GM23248 (cell line): ENCODE measurements at regions not wholly inside any gene's neighbourhood (a gene's known extent, or its start where the extent isn't known, plus 50 kb on each side); places are given as distances from the start of the nearest gene placed in this dataset.

Experiments used
- DNase-seq: peaks from one replicate; pipeline ENCODE4 v3.0.0-alpha.2; 2015
- H2AFZ ChIP-seq: fragments of 200-600 bp; sonication (generic); 2 replicates; pipeline ENCODE4 v1.6.1; 2016; ENCODE audit warnings: antibody characterized with exemption
- H3F3A ChIP-seq: fragments of 200-600 bp; sonication (generic); 2 replicates; pipeline ENCODE4 v1.6.1; 2016; ENCODE audit warnings: mild to moderate bottlenecking, antibody characterized with exemption, mixed run types; ENCODE audit not compliant: insufficient read depth
- H3K27ac ChIP-seq: fragments of 200-600 bp; sonication (generic); 2 replicates; pipeline ENCODE4 v1.5.1; 2016; ENCODE audit warnings: mild to moderate bottlenecking
- H3K27me3 ChIP-seq: fragments of 200-600 bp; sonication (generic); replicated peaks from 2 replicates; pipeline ENCODE4 v1.6.1; 2016; ENCODE audit warnings: mild to moderate bottlenecking; ENCODE audit not compliant: insufficient read depth
- H3K36me3 ChIP-seq: fragments of 200-600 bp; sonication (generic); 2 replicates; pipeline ENCODE4 v1.6.1; 2016; ENCODE audit warnings: low read depth, mild to moderate bottlenecking
- H3K4me1 ChIP-seq: fragments of 200-600 bp; sonication (generic); 2 replicates; pipeline ENCODE4 v1.6.1; 2016; ENCODE audit warnings: mild to moderate bottlenecking; ENCODE audit not compliant: insufficient read depth
- H3K4me2 ChIP-seq: fragments of 200-600 bp; sonication (generic); one replicate; pipeline ENCODE4 v1.6.1; 2016; ENCODE audit warnings: mild to moderate bottlenecking; ENCODE audit not compliant: unreplicated experiment
- H3K4me3 ChIP-seq: fragments of 200-600 bp; sonication (generic); 2 replicates; pipeline ENCODE4 v1.5.1; 2016; ENCODE audit warnings: mild to moderate bottlenecking
- H3K79me2 ChIP-seq: fragments of 200-600 bp; sonication (generic); 2 replicates; pipeline ENCODE4 v1.6.1; 2016; ENCODE audit warnings: mild to moderate bottlenecking; ENCODE audit not compliant: insufficient read depth
- H3K9ac ChIP-seq: fragments of 200-600 bp; sonication (generic); 2 replicates; pipeline ENCODE4 v1.6.1; 2016; ENCODE audit warnings: mild to moderate bottlenecking
- H3K9me2 ChIP-seq: fragments of 200-600 bp; sonication (generic); 2 replicates; pipeline ENCODE4 v1.6.1; 2016; ENCODE audit warnings: mixed run types, mild to moderate bottlenecking, moderate library complexity; ENCODE audit not compliant: insufficient read depth
- H3K9me3 ChIP-seq: fragments of 200-600 bp; sonication (generic); one replicate; pipeline ENCODE4 v1.6.1; 2017; ENCODE audit warnings: low read depth
- H4K20me1 ChIP-seq: fragments of 200-600 bp; sonication (generic); 2 replicates; pipeline ENCODE4 v1.6.0; 2016; ENCODE audit not compliant: insufficient read depth
- EZH2 ChIP-seq: fragments of 200-600 bp; sonication (generic); IDR thresholded peaks from 2 replicates; pipeline ENCODE4 v1.6.1; 2018; ENCODE audit warnings: antibody characterized with exemption, mild to moderate bottlenecking; ENCODE audit not compliant: insufficient read depth, poor library complexity, severe bottlenecking
- EZH2phosphoT487 ChIP-seq: fragments of 200-600 bp; sonication (generic); IDR thresholded peaks from 2 replicates; pipeline ENCODE4 v1.6.1; 2018; ENCODE audit warnings: antibody characterized with exemption, moderate library complexity, mild to moderate bottlenecking, low read depth; ENCODE audit not compliant: insufficient read depth
- WGBS, 2 experiments: methylation state at CpG; one replicate each; pipeline ENCODE4 v1.1.6; 2015 to 2017; ENCODE audit warnings: low lambda C conversion rate in 2 of 2, low coverage in 1 of 2; ENCODE audit errors: missing lambda C conversion rate in 2 of 2; 5-methylcytosine and 5-hydroxymethylcytosine counted together
- in situ Hi-C: fragments of 300-500 bp; cut with MboI; formaldehyde crosslinking; loops from 2 replicates; pipeline ENCODE4 v1.15.0; 2020

GRCh38 chr10:2918489-2918888 is 148.9 kb upstream of the PFKP start:
- Histone ChIP-seq H3K9me3 (no peaks in the 10 kb centered on the region), H2AFZ (no peak overlapping the region), H3K36me3 (no peaks in the 10 kb centered on the region), H4K20me1 (no peaks in the 10 kb centered on the region), H3K79me2 (no peaks in the 10 kb centered on the region), H3K4me3 (no peak overlapping the region), H3K4me1 (no peaks in the 10 kb centered on the region), H3K4me2 (no peak overlapping the region), H3F3A (no peaks in the 10 kb centered on the region), H3K27me3 (peaks cover 16% of the 10 kb centered on the region), H3K9me2 (no peaks in the 10 kb centered on the region), H3K9ac (no peak overlapping the region), H3K27ac (no peak overlapping the region)
- TF ChIP-seq EZH2 (no peak), EZH2phosphoT487 (no peak)
- 0% methylated on average over 1 of the region's 1 CpG for WGBS, 2 experiments
- DNase-seq: no peak
- in situ Hi-C loops: no loop called here

DNA sequence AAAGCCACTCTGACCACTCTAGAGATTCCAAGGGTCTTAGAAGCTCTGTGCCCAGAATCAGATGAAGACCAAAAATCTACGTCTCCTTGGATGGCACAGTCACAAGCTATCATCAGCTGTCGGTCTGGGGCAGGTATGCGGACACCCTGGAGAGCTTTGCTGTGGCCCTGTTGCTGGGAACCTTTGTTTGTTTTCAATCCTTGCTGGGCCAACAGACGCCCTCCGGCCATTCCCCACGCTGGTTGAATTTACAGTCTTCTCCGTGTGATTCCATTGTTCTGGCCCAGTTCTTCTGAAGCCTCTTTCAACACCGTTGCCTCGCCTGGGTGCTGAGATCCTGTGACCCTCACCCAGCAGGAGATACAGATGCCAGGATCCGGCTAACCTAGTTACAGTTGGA is 149.4 kb upstream of the PFKP start:
- Histone ChIP-seq H3K79me2 (no peaks in the 10 kb centered on the region), H3K4me1 (no peaks in the 10 kb centered on the region), H3K4me2 (no peak overlapping the region), H2AFZ (no peak overlapping the region), H3K9me3 (no peaks in the 10 kb centered on the region), H3K27ac (no peak overlapping the region), H3K36me3 (no peaks in the 10 kb centered on the region), H3F3A (no peaks in the 10 kb centered on the region), H3K9me2 (no peaks in the 10 kb centered on the region), H3K4me3 (no peak overlapping the region), H3K9ac (no peak overlapping the region), H3K27me3 (peaks cover 16% of the 10 kb centered on the region), H4K20me1 (no peaks in the 10 kb centered on the region)
- TF ChIP-seq EZH2phosphoT487: no peak
- TF ChIP-seq EZH2: no peak
- WGBS, 2 experiments: 33 to 35% methylated on average over 10 of the region's 10 CpGs
- no peak for DNase-seq
- in situ Hi-C loops: no loop called here

- no peak overlapping the region for H3K4me3 ChIP-seq
- no peak overlapping the region for H3K9ac ChIP-seq
- H3K9me2 ChIP-seq: no peaks in the 10 kb centered on the region
- no peaks in the 10 kb centered on the region for H3F3A ChIP-seq
- no peak overlapping the region for H3K27ac ChIP-seq
- H4K20me1 ChIP-seq: no peaks in the 10 kb centered on the region
- H3K4me2 ChIP-seq: no peak overlapping the region
- H3K36me3 ChIP-seq: no peaks in the 10 kb centered on the region
- H3K4me1 ChIP-seq: no peaks in the 10 kb centered on the region
- no peak overlapping the region for H2AFZ ChIP-seq
- DNase-seq: no peak
- H3K27me3 ChIP-seq: peaks cover 12% of the 10 kb centered on the region
- in situ Hi-C loops: no loop called here
- H3K9me3 ChIP-seq: no peaks in the 10 kb centered on the region
- 57 to 59% methylated on average over 10 to 11 of the region's 11 CpGs for WGBS, 2 experiments
- no peak for TF ChIP-seq EZH2
- no peak for TF ChIP-seq EZH2phosphoT487
- no peaks in the 10 kb centered on the region for H3K79me2 ChIP-seq
These were observed 151.9 kb upstream of the PFKP start for GRCh38 chr10:2915412-2915811.

DNA sequence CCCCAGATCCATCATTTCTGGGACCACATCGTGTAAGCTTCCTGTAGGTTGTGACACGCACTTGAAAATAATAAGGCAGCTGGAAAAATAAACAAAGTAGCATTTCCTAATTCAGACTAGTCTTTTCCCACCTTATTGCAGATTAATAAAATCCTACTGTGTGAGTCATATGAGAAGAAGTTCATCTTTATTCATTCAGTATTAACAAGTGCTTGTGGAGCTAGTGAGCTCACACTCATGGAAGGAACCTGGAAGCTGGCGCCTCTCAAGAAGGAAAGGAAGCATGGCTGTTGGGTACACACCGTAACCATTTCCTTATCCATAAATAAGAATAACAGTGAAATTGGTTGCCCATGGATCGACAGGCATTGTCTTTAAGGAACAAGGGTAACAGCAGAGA is 152.6 kb upstream of the PFKP start:
- Histone ChIP-seq H3K9ac (no peak overlapping the region), H3F3A (no peaks in the 10 kb centered on the region), H3K4me1 (no peaks in the 10 kb centered on the region), H3K79me2 (no peaks in the 10 kb centered on the region), H2AFZ (no peak overlapping the region), H3K9me2 (no peaks in the 10 kb centered on the region), H3K27ac (no peak overlapping the region), H3K9me3 (no peaks in the 10 kb centered on the region), H4K20me1 (no peaks in the 10 kb centered on the region), H3K4me2 (no peak overlapping the region), H3K4me3 (no peak overlapping the region), H3K36me3 (no peaks in the 10 kb centered on the region), H3K27me3 (peaks cover 12% of the 10 kb centered on the region; the same call in 1 of the 2 replicates)
- 74 to 82% methylated on average over 5 of the region's 5 CpGs for WGBS, 2 experiments
- TF ChIP-seq EZH2phosphoT487: no peak
- no peak for TF ChIP-seq EZH2
- no peak for DNase-seq
- in situ Hi-C loops: no loop called here

- Histone ChIP-seq H2AFZ (no peak overlapping the region), H4K20me1 (no peaks in the 10 kb centered on the region), H3K4me1 (no peaks in the 10 kb centered on the region), H3K79me2 (no peaks in the 10 kb centered on the region), H3F3A (no peaks in the 10 kb centered on the region), H3K9ac (no peak overlapping the region), H3K27ac (no peak overlapping the region), H3K27me3 (peaks cover 11% of the 10 kb centered on the region), H3K9me2 (no peaks in the 10 kb centered on the region), H3K36me3 (no peaks in the 10 kb centered on the region), H3K4me3 (no peak overlapping the region), H3K9me3 (no peaks in the 10 kb centered on the region), H3K4me2 (no peak overlapping the region)
- in situ Hi-C loops: no loop called here
- TF ChIP-seq EZH2: no peak
- no peak for TF ChIP-seq EZH2phosphoT487
- no peak for DNase-seq
- WGBS, 2 experiments: 18 to 32% methylated on average over 4 of the region's 4 CpGs
These were observed 153.9 kb upstream of the PFKP start for GRCh38 chr10:2913474-2913873.
